MM.1S (cell line): ENCODE measurements at regions not wholly inside any gene's neighbourhood (a gene's known extent, or its start where the extent isn't known, plus 50 kb on each side); places are given as distances from the start of the nearest gene placed in this dataset.

Experiments used
- DNase-seq: peaks from one replicate; pipeline ENCODE4 v3.0.0-alpha.2; 2015
- H2AFZ ChIP-seq: fragments of 300-600 bp; sonication (generic); 2 replicates; pipeline ENCODE4 v1.6.0; 2016; ENCODE audit warnings: antibody characterized with exemption, low read length
- H3F3A ChIP-seq: fragments of 300-600 bp; sonication (generic); 2 replicates; pipeline ENCODE4 v1.6.1; 2016; ENCODE audit warnings: mild to moderate bottlenecking, antibody characterized with exemption, low read length, moderate library complexity, mixed read lengths; ENCODE audit not compliant: insufficient read depth
- H3K27ac ChIP-seq: fragments of 300-600 bp; sonication (generic); 2 replicates; pipeline ENCODE4 v1.5.1; 2016; ENCODE audit warnings: mild to moderate bottlenecking, low read length
- H3K27me3 ChIP-seq: fragments of 300-600 bp; sonication (generic); replicated peaks from 2 replicates; pipeline ENCODE4 v1.6.0; 2016; ENCODE audit warnings: low read length; ENCODE audit not compliant: insufficient read depth
- H3K36me3 ChIP-seq: fragments of 300-600 bp; sonication (generic); replicated peaks from 2 replicates; pipeline ENCODE4 v1.6.1; 2016; ENCODE audit warnings: mild to moderate bottlenecking, low read length, mixed read lengths; ENCODE audit not compliant: insufficient read depth
- H3K4me1 ChIP-seq: fragments of 300-600 bp; sonication (generic); 2 replicates; pipeline ENCODE4 v1.6.1; 2016; ENCODE audit warnings: low read length, mixed read lengths
- H3K4me2 ChIP-seq: fragments of 300-600 bp; sonication (generic); 2 replicates; pipeline ENCODE4 v1.6.0; 2016; ENCODE audit warnings: low read depth, low read length
- H3K4me3 ChIP-seq: fragments of 300-600 bp; sonication (generic); 2 replicates; pipeline ENCODE4 v1.5.1; 2016; ENCODE audit warnings: low read length, mixed read lengths
- H3K79me2 ChIP-seq: fragments of 300-600 bp; sonication (generic); 2 replicates; pipeline ENCODE4 v1.6.1; 2016; ENCODE audit warnings: mixed run types, low read length, mixed read lengths
- H3K9ac ChIP-seq: fragments of 300-600 bp; sonication (generic); 2 replicates; pipeline ENCODE4 v1.6.1; 2016; ENCODE audit warnings: low read length, mixed read lengths
- H3K9me2 ChIP-seq: fragments of 300-600 bp; sonication (generic); replicated peaks from 2 replicates; pipeline ENCODE4 v1.6.1; 2016; ENCODE audit warnings: mild to moderate bottlenecking, low read length, mixed read lengths; ENCODE audit not compliant: insufficient read depth
- H3K9me3 ChIP-seq: fragments of 300-600 bp; sonication (generic); replicated peaks from 2 replicates; pipeline ENCODE4 v1.6.1; 2016; ENCODE audit warnings: mild to moderate bottlenecking, low read length, mixed read lengths; ENCODE audit not compliant: insufficient read depth
- H4K20me1 ChIP-seq: fragments of 300-600 bp; sonication (generic); 2 replicates; pipeline ENCODE4 v1.6.1; 2016; ENCODE audit warnings: mild to moderate bottlenecking, low read length, moderate library complexity, mixed read lengths; ENCODE audit not compliant: insufficient read depth
- EZH2 ChIP-seq: fragments of 300-600 bp; sonication (generic); optimal IDR thresholded peaks from 2 replicates; pipeline ENCODE3; 2017; ENCODE audit warnings: low read depth, mild to moderate bottlenecking, antibody characterized with exemption, low read length, mixed read lengths
- EZH2phosphoT487 ChIP-seq: fragments of 300-600 bp; sonication (generic); IDR thresholded peaks from 2 replicates; pipeline ENCODE4 v1.6.1; 2018; ENCODE audit warnings: antibody characterized with exemption, low read length
- TF ChIP-seq, protein P1 (sequence below): fragments of 300-600 bp; sonication (generic); IDR thresholded peaks from 2 replicates; pipeline ENCODE4 v1.5.1; 2016; ENCODE audit warnings: antibody characterized with exemption, low read length, mixed read lengths

DNA sequence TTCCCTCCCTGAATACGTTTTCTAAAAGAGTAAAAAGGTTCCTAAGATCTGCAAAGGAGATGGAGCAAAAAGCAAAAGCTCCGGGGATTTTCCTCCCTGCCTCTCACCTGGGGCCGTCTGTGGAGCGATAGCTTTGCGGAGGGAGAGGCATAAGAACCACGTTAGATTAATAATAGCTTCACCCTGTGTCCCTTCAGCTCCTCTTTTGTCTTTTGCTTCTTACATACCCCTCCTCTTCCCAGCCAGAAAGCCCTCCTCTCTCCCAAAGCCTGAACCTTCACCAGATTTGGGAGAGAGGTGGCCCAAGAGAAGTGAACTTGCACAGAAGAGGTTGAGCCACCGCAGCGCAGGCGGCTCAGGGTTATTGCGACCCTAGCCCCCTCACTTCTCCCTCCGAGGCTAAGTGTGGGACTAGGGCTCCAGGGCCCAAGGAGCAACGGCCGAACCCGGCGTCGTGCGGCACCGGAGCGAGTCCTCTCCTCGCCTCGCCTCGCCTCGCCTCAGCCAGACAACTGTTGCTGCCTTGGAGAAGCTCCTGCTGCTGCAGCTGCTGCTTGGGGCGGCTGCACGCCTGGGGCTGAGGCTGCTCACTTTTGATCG lies 97.6 kb upstream of the HSD17B12 start:
- Histone ChIP-seq H3K9me2 (no peaks in the 10 kb centered on the region), H3K36me3 (no peaks in the 10 kb centered on the region), H2AFZ (no peak overlapping the region), H3K4me3 (no peak overlapping the region), H3K4me1 (no peaks in the 10 kb centered on the region), H3K9me3 (no peaks in the 10 kb centered on the region), H4K20me1 (no peaks in the 10 kb centered on the region), H3K79me2 (no peaks in the 10 kb centered on the region), H3K4me2 (no peak overlapping the region), H3K27me3 (peaks cover 54% of the 10 kb centered on the region), H3F3A (no peaks in the 10 kb centered on the region), H3K9ac (no peak overlapping the region), H3K27ac (no peak overlapping the region)
- no peak for DNase-seq
- TF ChIP-seq, protein P1, sequence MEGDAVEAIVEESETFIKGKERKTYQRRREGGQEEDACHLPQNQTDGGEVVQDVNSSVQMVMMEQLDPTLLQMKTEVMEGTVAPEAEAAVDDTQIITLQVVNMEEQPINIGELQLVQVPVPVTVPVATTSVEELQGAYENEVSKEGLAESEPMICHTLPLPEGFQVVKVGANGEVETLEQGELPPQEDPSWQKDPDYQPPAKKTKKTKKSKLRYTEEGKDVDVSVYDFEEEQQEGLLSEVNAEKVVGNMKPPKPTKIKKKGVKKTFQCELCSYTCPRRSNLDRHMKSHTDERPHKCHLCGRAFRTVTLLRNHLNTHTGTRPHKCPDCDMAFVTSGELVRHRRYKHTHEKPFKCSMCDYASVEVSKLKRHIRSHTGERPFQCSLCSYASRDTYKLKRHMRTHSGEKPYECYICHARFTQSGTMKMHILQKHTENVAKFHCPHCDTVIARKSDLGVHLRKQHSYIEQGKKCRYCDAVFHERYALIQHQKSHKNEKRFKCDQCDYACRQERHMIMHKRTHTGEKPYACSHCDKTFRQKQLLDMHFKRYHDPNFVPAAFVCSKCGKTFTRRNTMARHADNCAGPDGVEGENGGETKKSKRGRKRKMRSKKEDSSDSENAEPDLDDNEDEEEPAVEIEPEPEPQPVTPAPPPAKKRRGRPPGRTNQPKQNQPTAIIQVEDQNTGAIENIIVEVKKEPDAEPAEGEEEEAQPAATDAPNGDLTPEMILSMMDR, result no peak
- no peak for TF ChIP-seq EZH2
- no peak for TF ChIP-seq EZH2phosphoT487

DNA sequence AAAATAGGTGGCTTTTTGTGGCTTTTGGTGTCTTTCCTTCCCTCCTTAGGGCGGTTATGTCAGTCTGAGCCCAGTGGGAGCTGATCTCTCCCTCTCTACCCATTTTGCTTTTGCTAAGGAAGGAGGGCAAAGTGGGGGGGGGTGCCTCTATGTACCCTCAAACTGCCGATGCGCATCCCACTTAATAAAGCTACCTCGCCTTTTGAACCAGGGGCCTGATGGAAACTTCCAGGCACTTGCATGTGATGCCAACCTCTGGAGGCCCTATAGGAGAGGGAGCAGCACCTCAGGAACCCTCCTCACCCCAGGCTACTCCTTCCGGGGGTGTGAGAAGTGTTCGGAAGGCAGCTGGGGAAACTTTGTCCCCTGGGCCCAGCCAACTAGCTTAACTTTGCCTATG lies 97.0 kb upstream of the HSD17B12 start:
- no peaks in the 10 kb centered on the region for H3K9me3 ChIP-seq
- H3K27me3 ChIP-seq, result peaks cover 48% of the 10 kb centered on the region
- H3K4me1 ChIP-seq, result no peaks in the 10 kb centered on the region
- H4K20me1 ChIP-seq, result no peaks in the 10 kb centered on the region
- no peaks in the 10 kb centered on the region for H3F3A ChIP-seq
- no peak overlapping the region for H2AFZ ChIP-seq
- no peaks in the 10 kb centered on the region for H3K79me2 ChIP-seq
- H3K9me2 ChIP-seq, result no peaks in the 10 kb centered on the region
- no peaks in the 10 kb centered on the region for H3K36me3 ChIP-seq
- DNase-seq, result no peak
- H3K4me3 ChIP-seq, result no peak overlapping the region
- no peak overlapping the region for H3K4me2 ChIP-seq
- H3K27ac ChIP-seq, result no peak overlapping the region
- no peak overlapping the region for H3K9ac ChIP-seq
- TF ChIP-seq, protein P1, result no peak
- TF ChIP-seq EZH2 (no peak), EZH2phosphoT487 (no peak)

DNA sequence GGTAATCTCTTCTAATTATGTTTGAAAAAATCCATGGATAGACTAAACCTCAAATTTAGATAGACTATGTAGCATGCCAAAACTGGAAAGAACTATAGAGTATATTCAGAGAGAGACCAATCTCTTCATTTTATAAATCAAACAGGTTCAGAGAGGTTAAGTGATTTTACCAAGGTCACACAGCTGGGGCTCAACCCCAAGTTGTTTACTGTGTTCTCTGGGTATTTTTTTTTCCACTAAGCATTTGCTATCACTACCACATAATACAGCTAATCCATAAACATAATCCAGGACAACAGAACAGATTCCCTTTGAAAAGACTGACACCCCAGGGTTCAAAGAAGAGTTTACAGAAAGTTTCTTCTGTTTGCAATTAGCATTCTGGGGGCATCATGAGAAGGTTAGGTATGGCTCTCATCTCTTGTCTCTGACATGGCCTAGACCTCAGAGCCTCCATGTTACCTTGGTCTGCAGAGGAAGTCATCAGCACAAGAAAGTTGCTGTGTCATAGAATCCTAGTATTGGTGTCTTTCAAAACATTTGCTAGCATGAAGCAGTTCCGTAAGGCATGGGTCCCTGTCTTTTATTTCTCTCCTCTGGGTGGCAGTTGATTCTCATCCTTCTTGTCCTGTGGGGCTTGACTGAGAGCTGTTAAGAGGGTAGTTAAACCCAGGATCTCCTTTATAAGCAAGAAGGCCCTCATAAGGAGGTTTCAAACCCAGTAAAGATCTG lies 94.5 kb upstream of the HSD17B12 start:
- Histone ChIP-seq H3K9me2 (no peaks in the 10 kb centered on the region), H4K20me1 (no peaks in the 10 kb centered on the region), H3K9ac (no peak overlapping the region), H2AFZ (no peak overlapping the region), H3K36me3 (no peaks in the 10 kb centered on the region), H3F3A (no peaks in the 10 kb centered on the region), H3K27me3 (peaks cover 27% of the 10 kb centered on the region), H3K9me3 (no peaks in the 10 kb centered on the region), H3K27ac (no peak overlapping the region), H3K4me2 (no peak overlapping the region), H3K79me2 (no peaks in the 10 kb centered on the region), H3K4me1 (no peaks in the 10 kb centered on the region), H3K4me3 (no peak overlapping the region)
- DNase-seq, result no peak
- TF ChIP-seq, protein P1, result no peak
- TF ChIP-seq EZH2, result no peak
